ENCODE measurements at regions not wholly inside any gene's neighbourhood (a gene's known extent, or its start where the extent isn't known, plus 50 kb on each side); places are given as distances from the start of the nearest gene placed in this dataset.

DNA sequence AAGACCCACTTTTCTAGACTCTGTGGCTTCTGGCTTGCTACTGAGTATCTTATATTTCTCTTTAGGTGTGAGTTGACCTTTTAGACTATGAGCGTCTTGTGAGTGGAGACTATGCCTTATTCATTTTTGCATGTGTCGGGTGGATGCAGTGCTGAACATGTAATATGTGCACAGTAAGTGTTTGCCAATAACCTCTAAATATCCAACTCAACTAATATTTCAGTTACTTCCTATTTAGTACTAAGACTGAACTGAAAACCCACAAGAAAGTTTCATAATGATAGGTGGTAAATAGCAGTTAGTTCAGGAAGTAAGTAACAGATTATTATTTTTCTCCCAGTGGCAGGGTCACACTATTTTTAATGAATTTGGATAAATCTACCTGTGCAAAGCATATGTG is 269.3 kb downstream of the KCNRG start:
- no peak for TF ChIP-seq CTCF (IDR thresholded peaks at IDR 0.05; ENCODE audit: insufficient read depth, low read depth, low read length)
- TF ChIP-seq EZH2 (IDR thresholded peaks at IDR 0.05; ENCODE audit: insufficient read depth, low read length), result no peak

Measured in astrocyte (in vitro differentiated cells and primary cell).